Erythroblast (primary cell): ENCODE measurements at regions not wholly inside any gene's neighbourhood (a gene's known extent, or its start where the extent isn't known, plus 50 kb on each side); places are given as distances from the start of the nearest gene placed in this dataset.

Experiments used
- GATA1 ChIP-seq: IDR thresholded peaks from 2 replicates; pipeline ENCODE4 v1.6.1; 2011; ENCODE audit warnings: low read depth, mild to moderate bottlenecking, control low read depth, low read length, moderate library complexity
- POLR2A ChIP-seq: IDR thresholded peaks from 2 replicates; pipeline ENCODE4 v1.6.1; 2011; ENCODE audit warnings: mild to moderate bottlenecking, low read length

GRCh38 chr2:65486282-65486681 is 53.9 kb upstream of the SPRED2 start:
- TF ChIP-seq POLR2A (no peak), GATA1 (no peak)
